Cardiac fibroblast (primary cell): ENCODE measurements at regions not wholly inside any gene's neighbourhood (a gene's known extent, or its start where the extent isn't known, plus 50 kb on each side); places are given as distances from the start of the nearest gene placed in this dataset.
"Not testable (repeated sequence)": the region's sequence is repeated elsewhere in the genome, so short reads cannot be mapped to it uniquely, and the experiment has no call there.

Source experiments
- DNase-seq, 2 donors: peaks; one replicate each; pipeline versions ENCODE4 v3.0.0 to v3.0.0-alpha.2; 2010; ENCODE audit warnings: low read depth in 2 of 2
- H3K4me3 ChIP-seq, 2 donors: replicated peaks in 1 of 2; 1 replicate in 1 of 2; 2 replicates in 1 of 2; pipeline ENCODE4 v1.5.1; 2011; ENCODE audit warnings: low read depth in 2 of 2, low read length in 2 of 2, mild to moderate bottlenecking in 2 of 2, moderate library complexity in 1 of 2
- CTCF ChIP-seq: IDR thresholded peaks from one replicate; pipeline ENCODE4 v1.5.1; 2011; ENCODE audit warnings: low read depth, mild to moderate bottlenecking, low read length, inconsistent platforms

GRCh38 chr14:34081576-34082136, 130.8 kb upstream of the EGLN3 start:
- peak; percentile 33 to 37 for DNase-seq
- no peak overlapping the region for H3K4me3 ChIP-seq
- no peak for TF ChIP-seq CTCF

DNA sequence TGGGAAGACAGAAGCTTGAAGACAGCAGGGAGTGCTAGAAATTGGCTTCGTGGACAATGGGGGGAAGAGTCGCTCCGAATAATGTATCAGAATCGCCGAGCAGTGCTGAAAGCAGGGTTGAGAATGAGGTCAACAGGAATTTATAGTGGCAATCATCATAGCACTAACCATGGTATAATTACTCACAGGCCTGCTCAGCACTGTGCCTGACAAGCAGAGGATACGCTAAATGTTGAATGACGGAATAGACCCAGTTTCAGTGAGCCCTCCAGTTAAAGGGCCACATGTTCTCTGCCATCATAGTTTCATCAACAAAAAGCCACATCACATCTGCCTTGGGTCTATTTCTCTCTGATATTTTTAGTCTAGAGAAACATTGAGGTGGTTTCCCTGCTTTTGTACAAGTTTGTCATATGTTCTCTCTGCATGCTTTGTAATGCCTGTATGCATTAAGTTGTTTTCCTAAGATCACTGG, 130.3 kb upstream of the EGLN3 start:
- no peak overlapping the region for H3K4me3 ChIP-seq
- peak in 1 of 2 donors; percentile 16 for DNase-seq
- no peak for TF ChIP-seq CTCF

DNA sequence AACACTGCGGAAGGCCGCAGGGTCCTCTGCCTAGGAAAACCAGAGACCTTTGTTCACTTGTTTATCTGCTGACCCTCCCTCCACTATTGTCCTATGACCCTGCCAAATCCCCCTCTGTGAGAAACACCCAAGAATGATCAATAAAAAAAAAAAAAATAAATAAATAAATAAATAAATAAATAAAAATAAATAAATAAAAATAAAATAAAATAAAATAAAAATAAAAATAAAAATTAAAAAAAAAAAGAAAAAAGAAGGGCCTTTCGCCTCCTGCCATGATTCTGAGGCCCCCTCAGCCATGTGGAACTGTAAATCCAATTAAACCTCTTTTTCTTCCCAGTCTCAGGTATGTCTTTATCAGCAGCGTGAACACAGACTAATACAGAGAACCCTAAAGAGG, 128.8 kb upstream of the EGLN3 start:
- not testable (repeated sequence) for H3K4me3 ChIP-seq

GRCh38 chr14:34078117-34078743, 127.4 kb upstream of the EGLN3 start:
- no peak for DNase-seq
- TF ChIP-seq CTCF: no peak
- H3K4me3 ChIP-seq: no peak overlapping the region

More for the DNA sequence above, 128.8 kb upstream of the EGLN3 start:
- not testable (repeated sequence) for DNase-seq

DNA sequence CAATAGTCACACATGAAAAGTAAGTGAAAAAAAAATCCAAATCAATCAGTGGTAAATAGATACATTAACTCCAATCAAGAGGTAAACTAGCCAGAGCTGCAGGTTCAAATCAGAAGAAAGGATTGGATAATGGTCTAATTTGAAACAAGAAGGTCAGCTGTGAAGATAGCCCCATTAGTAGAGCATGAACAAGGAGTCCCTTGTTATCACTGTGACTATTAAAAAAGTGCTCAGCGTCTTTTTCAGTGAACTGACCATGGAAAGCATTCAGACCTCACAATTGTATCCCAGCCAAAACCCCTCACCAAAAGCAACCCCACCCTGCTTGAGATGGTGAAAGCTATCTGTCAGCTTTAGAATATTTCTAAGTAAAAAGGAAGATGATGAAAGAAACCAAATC, 125.0 kb upstream of the EGLN3 start:
- TF ChIP-seq CTCF: no peak
- DNase-seq: no peak
- no peak overlapping the region for H3K4me3 ChIP-seq

GRCh38 chr14:34075042-34075744, 124.3 kb upstream of the EGLN3 start:
- no peak for DNase-seq
- TF ChIP-seq CTCF: no peak

GRCh38 chr14:34072921-34073320, 122.0 kb upstream of the EGLN3 start:
- no peak for TF ChIP-seq CTCF
- no peak overlapping the region for H3K4me3 ChIP-seq
- DNase-seq: no peak

More at GRCh38 chr14:34075042-34075744, 124.3 kb upstream of the EGLN3 start:
- no peak overlapping the region for H3K4me3 ChIP-seq
